ENCODE measurements at regions not wholly inside any gene's neighbourhood (a gene's known extent, or its start where the extent isn't known, plus 50 kb on each side); places are given as distances from the start of the nearest gene placed in this dataset.
A peak's percentile ranks its signal among the peaks of the same experiment; 100 is the strongest.

- peaks cover 4% of the 10 kb centered on the region for H3K9me3 Mint-ChIP-seq
- no peaks in the 10 kb centered on the region for H3K4me1 Mint-ChIP-seq
- no peak overlapping the region for H3K4me3 Mint-ChIP-seq
- no peaks in the 10 kb centered on the region for H3K36me3 Mint-ChIP-seq (ENCODE audit: low read depth)
- H3K27ac Mint-ChIP-seq: no peak overlapping the region
- TF ChIP-seq CTCF (IDR thresholded peaks at IDR 0.05; ENCODE audit: unreplicated experiment in 3 of 3): no peak
- H3K27me3 Mint-ChIP-seq (ENCODE audit: low read depth): no peaks in the 10 kb centered on the region
Measured at GRCh38 chr11:105268404-105269062, 129.0 kb upstream of the CARD18 start.

- Mint-ChIP-seq H3K4me3 (no peak overlapping the region), H3K27ac (no peak overlapping the region), H3K9me3 (peaks cover under 1% of the 10 kb centered on the region), H3K4me1 (no peaks in the 10 kb centered on the region), H3K27me3 (ENCODE audit: low read depth) (no peaks in the 10 kb centered on the region), H3K36me3 (ENCODE audit: low read depth) (no peaks in the 10 kb centered on the region)
- no peak for TF ChIP-seq CTCF (IDR thresholded peaks at IDR 0.05; ENCODE audit: unreplicated experiment in 3 of 3)
Measured at GRCh38 chr11:105265845-105266244, 126.3 kb upstream of the CARD18 start.

GRCh38 chr11:105260976-105261375, 121.4 kb upstream of the CARD18 start:
- Mint-ChIP-seq H3K27ac (no peak overlapping the region), H3K27me3 (ENCODE audit: low read depth) (no peaks in the 10 kb centered on the region), H3K4me3 (no peak overlapping the region), H3K36me3 (ENCODE audit: low read depth) (no peaks in the 10 kb centered on the region), H3K4me1 (no peaks in the 10 kb centered on the region), H3K9me3 (no peaks in the 10 kb centered on the region)
- no peak for TF ChIP-seq CTCF (IDR thresholded peaks at IDR 0.05; ENCODE audit: unreplicated experiment in 3 of 3)

GRCh38 chr11:105245781-105246315, 106.3 kb upstream of the CARD18 start:
- Mint-ChIP-seq H3K4me1 (peaks cover 9% of the 10 kb centered on the region), H3K27ac (no peak overlapping the region), H3K9me3 (no peaks in the 10 kb centered on the region), H3K4me3 (no peak overlapping the region), H3K36me3 (ENCODE audit: low read depth) (no peaks in the 10 kb centered on the region), H3K27me3 (ENCODE audit: low read depth) (no peaks in the 10 kb centered on the region)
- TF ChIP-seq CTCF (IDR thresholded peaks at IDR 0.05; ENCODE audit: unreplicated experiment in 3 of 3): no peak

- H3K4me1 Mint-ChIP-seq: peaks cover 9% of the 10 kb centered on the region
- H3K27me3 Mint-ChIP-seq (ENCODE audit: low read depth): no peaks in the 10 kb centered on the region
- peak overlapping the region in 1 of 3 experiments; percentile 34 for H3K4me3 Mint-ChIP-seq
- H3K36me3 Mint-ChIP-seq (ENCODE audit: low read depth): no peaks in the 10 kb centered on the region
- TF ChIP-seq CTCF (IDR thresholded peaks at IDR 0.05; ENCODE audit: unreplicated experiment in 3 of 3): no peak
- no peaks in the 10 kb centered on the region for H3K9me3 Mint-ChIP-seq
- H3K27ac Mint-ChIP-seq: peak overlapping the region; percentile 39 to 79 (median 79)
Measured at GRCh38 chr11:105244160-105244825, 104.7 kb upstream of the CARD18 start.

Measured in nephron (organoid).